ENCODE measurements at regions not wholly inside any gene's neighbourhood (a gene's known extent, or its start where the extent isn't known, plus 50 kb on each side); places are given as distances from the start of the nearest gene placed in this dataset.

DNA sequence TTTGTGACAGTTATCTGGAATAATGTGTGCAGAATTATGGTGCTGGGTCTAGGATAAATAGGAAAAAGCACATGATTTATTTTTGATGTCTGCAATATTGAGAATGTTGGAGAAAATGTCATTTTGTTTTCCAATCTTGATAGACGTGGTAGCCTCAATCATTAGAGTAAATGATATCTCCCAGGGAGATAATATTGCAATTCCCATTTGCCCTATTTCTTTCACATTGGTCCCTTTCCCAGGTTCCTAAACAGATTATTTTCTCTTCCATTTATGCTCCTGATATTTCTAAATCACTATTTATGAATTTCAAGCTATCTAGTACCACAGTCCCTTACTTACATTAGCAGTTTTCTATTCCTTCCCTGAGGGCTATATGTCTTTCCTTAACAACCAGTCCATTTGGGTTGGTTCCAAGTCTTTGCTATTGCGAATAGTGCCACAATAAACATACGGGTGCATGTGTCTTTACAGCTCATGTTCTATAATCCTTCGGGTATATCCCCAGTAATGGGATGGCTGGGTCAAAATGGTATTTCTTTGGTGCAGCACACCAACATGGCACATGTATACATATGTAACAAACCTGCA is 447.3 kb downstream of the PLA2G4A start:
- Histone ChIP-seq H3K4me3 (no peak overlapping the region), H3K36me3 (no peaks in the 10 kb centered on the region), H3K4me1 (no peaks in the 10 kb centered on the region), H3K27me3 (no peaks in the 10 kb centered on the region), H3K27ac (no peak overlapping the region), H3K9me3 (no peaks in the 10 kb centered on the region)
- 42% methylated on average over 4 of the region's 4 CpGs for WGBS (ENCODE audit: insufficient coverage, low coverage, low lambda C conversion rate, missing lambda C conversion rate)
- intact Hi-C loops (cut with DNase I): no loop called here
- no peak for ATAC-seq
- TF ChIP-seq POLR2A (IDR thresholded peaks at IDR 0.05): no peak
- no peak for TF ChIP-seq CTCF (IDR thresholded peaks at IDR 0.05)
- DNase-seq: no peak

- no peaks in the 10 kb centered on the region for H3K27me3 ChIP-seq
- H3K9me3 ChIP-seq: no peaks in the 10 kb centered on the region
- H3K36me3 ChIP-seq: no peaks in the 10 kb centered on the region
- no peaks in the 10 kb centered on the region for H3K4me1 ChIP-seq
- DNase-seq: no peak
- ATAC-seq: no peak
- H3K4me3 ChIP-seq: no peak overlapping the region
- intact Hi-C loops (cut with DNase I): no loop called here
- no peak for TF ChIP-seq POLR2A (IDR thresholded peaks at IDR 0.05)
- no peak for TF ChIP-seq CTCF (IDR thresholded peaks at IDR 0.05)
- H3K27ac ChIP-seq: no peak overlapping the region
Measured at GRCh38 chr1:187276677-187277076, 447.9 kb downstream of the PLA2G4A start.

- Histone ChIP-seq H3K27me3 (no peaks in the 10 kb centered on the region), H3K9me3 (no peaks in the 10 kb centered on the region), H3K27ac (no peak overlapping the region), H3K4me3 (no peak overlapping the region), H3K4me1 (no peaks in the 10 kb centered on the region), H3K36me3 (no peaks in the 10 kb centered on the region)
- ATAC-seq (no peak), DNase-seq (no peak)
- TF ChIP-seq POLR2A (IDR thresholded peaks at IDR 0.05) (no peak), CTCF (IDR thresholded peaks at IDR 0.05) (no peak)
- intact Hi-C loops (cut with DNase I): no loop called here
Measured at GRCh38 chr1:187280031-187280430, 451.3 kb downstream of the PLA2G4A start.

DNA sequence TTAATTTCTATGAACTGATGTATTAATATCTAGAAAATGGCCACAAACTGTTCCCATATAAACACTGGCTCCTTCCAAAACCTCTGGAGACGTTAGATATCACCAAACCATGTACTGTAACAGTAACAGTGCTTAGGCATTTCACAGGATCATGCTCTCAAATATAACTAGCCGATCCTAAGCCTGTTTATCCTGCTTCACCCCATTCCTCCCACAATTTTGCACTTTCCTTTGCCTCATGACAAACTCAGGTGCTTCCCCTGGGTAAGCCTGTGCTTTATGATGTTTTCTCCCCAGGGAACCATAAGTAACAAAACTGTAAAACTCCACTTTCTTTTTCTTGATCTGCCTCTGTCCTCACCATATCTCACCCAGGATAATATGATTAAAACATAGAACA is 452.3 kb downstream of the PLA2G4A start:
- no peak for TF ChIP-seq CTCF (IDR thresholded peaks at IDR 0.05)
- TF ChIP-seq POLR2A (IDR thresholded peaks at IDR 0.05): no peak
- no peaks in the 10 kb centered on the region for H3K36me3 ChIP-seq
- H3K4me1 ChIP-seq: no peaks in the 10 kb centered on the region
- no peak overlapping the region for H3K27ac ChIP-seq
- no peaks in the 10 kb centered on the region for H3K27me3 ChIP-seq
- 25% methylated on average over 2 of the region's 2 CpGs for WGBS (ENCODE audit: insufficient coverage, low coverage, low lambda C conversion rate, missing lambda C conversion rate)
- H3K4me3 ChIP-seq: no peak overlapping the region
- no peaks in the 10 kb centered on the region for H3K9me3 ChIP-seq
- ATAC-seq (no peak), DNase-seq (no peak)
- intact Hi-C loops (cut with DNase I): no loop called here

- H3K9me3 ChIP-seq: no peaks in the 10 kb centered on the region
- H3K27me3 ChIP-seq: no peaks in the 10 kb centered on the region
- TF ChIP-seq CTCF (IDR thresholded peaks at IDR 0.05) (no peak), POLR2A (IDR thresholded peaks at IDR 0.05) (no peak)
- no peak overlapping the region for H3K4me3 ChIP-seq
- no peak overlapping the region for H3K27ac ChIP-seq
- 64% methylated on average over 1 of the region's 1 CpG for WGBS (ENCODE audit: insufficient coverage, low coverage, low lambda C conversion rate, missing lambda C conversion rate)
- H3K4me1 ChIP-seq: no peaks in the 10 kb centered on the region
- DNase-seq (no peak), ATAC-seq (no peak)
- H3K36me3 ChIP-seq: no peaks in the 10 kb centered on the region
- intact Hi-C loops (cut with DNase I): no loop called here
Measured at GRCh38 chr1:187283984-187284383, 455.2 kb downstream of the PLA2G4A start.

Data from right lobe of liver (tissue), 6 donors.